Hepatocyte (in vitro differentiated cells): ENCODE measurements at regions not wholly inside any gene's neighbourhood (a gene's known extent, or its start where the extent isn't known, plus 50 kb on each side); places are given as distances from the start of the nearest gene placed in this dataset.
"Not testable (repeated sequence)": the region's sequence is repeated elsewhere in the genome, so short reads cannot be mapped to it uniquely, and the experiment has no call there.

Experiments
- DNase-seq: peaks from one replicate; pipeline ENCODE4 v3.0.0-alpha.2; 2016; ENCODE audit warnings: low spot score
- H2AFZ ChIP-seq: fragments of 200-600 bp; sonication (generic); 2 replicates; pipeline ENCODE4 v1.6.0; 2016; ENCODE audit warnings: antibody characterized with exemption, mild to moderate bottlenecking
- H3K27ac ChIP-seq: fragments of 200-600 bp; sonication (generic); 2 replicates; pipeline ENCODE4 v1.5.1; 2016; ENCODE audit warnings: mild to moderate bottlenecking
- H3K27me3 ChIP-seq: fragments of 200-600 bp; sonication (generic); 2 replicates; pipeline ENCODE4 v1.6.1; 2016
- H3K36me3 ChIP-seq: fragments of 200-600 bp; sonication (generic); replicated peaks from 2 replicates; pipeline ENCODE4 v1.5.1; 2016; ENCODE audit warnings: low read depth; ENCODE audit not compliant: insufficient read depth
- H3K4me1 ChIP-seq: fragments of 200-600 bp; sonication (generic); 2 replicates; pipeline ENCODE4 v1.5.1; 2016; ENCODE audit warnings: mild to moderate bottlenecking, moderate library complexity; ENCODE audit not compliant: insufficient read depth
- H3K4me2 ChIP-seq: fragments of 200-600 bp; sonication (generic); 2 replicates; pipeline ENCODE4 v1.6.0; 2016
- H3K4me3 ChIP-seq: fragments of 200-600 bp; sonication (generic); 2 replicates; pipeline ENCODE4 v1.5.1; 2016; ENCODE audit warnings: mild to moderate bottlenecking
- H3K79me2 ChIP-seq: fragments of 200-600 bp; sonication (generic); 2 replicates; pipeline ENCODE4 v1.6.0; 2017; ENCODE audit warnings: mild to moderate bottlenecking
- H3K9me2 ChIP-seq: fragments of 200-600 bp; sonication (generic); replicated peaks from 2 replicates; pipeline ENCODE4 v1.6.0; 2017; ENCODE audit warnings: mild to moderate bottlenecking; ENCODE audit not compliant: insufficient read depth
- H3K9me3 ChIP-seq: fragments of 200-600 bp; sonication (generic); 2 replicates; pipeline ENCODE4 v1.5.1; 2016; ENCODE audit warnings: low read depth, mild to moderate bottlenecking
- H4K20me1 ChIP-seq: fragments of 200-600 bp; sonication (generic); 2 replicates; pipeline ENCODE4 v1.6.0; 2016; ENCODE audit warnings: mild to moderate bottlenecking; ENCODE audit not compliant: insufficient read depth, poor library complexity, severe bottlenecking
- EZH2 ChIP-seq: fragments of 200-600 bp; sonication (generic); IDR thresholded peaks from 2 replicates; pipeline ENCODE4 v1.6.1; 2016; ENCODE audit warnings: antibody characterized with exemption, mild to moderate bottlenecking, borderline replicate concordance
- EZH2phosphoT487 ChIP-seq: fragments of 200-600 bp; sonication (generic); IDR thresholded peaks from one replicate; pipeline ENCODE4 v1.6.1; 2018; ENCODE audit warnings: antibody characterized with exemption, mild to moderate bottlenecking, low read depth, moderate library complexity; ENCODE audit not compliant: unreplicated experiment, severe bottlenecking
- WGBS: methylation state at CpG from one replicate; pipeline ENCODE4 v1.1.6; 2016; ENCODE audit warnings: low lambda C conversion rate; ENCODE audit errors: missing lambda C conversion rate; 5-methylcytosine and 5-hydroxymethylcytosine counted together
- TF ChIP-seq, protein P1 (sequence below): fragments of 200-600 bp; sonication (generic); IDR thresholded peaks from 2 replicates; pipeline ENCODE4 v1.5.1; 2016; ENCODE audit warnings: antibody characterized with exemption, mild to moderate bottlenecking; ENCODE audit not compliant: poor library complexity

DNA sequence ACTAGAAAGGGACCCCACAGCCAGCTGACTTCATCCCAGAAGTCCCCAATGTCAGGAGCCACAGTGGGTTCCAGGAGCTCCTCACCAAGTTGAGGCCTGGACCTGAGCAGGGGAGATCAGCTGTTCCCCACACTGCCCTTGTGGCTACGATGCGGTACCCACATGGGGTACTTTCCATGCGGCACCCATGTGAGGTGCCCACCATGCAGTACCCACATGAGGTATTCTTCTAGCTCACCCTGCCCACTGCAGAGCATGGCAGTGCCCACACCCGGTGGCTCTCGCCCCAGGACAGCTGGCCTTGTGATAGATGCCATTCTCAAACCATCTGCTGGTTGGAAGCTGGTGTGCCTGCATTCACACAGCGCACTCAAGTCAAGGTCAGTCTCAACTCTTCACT lies 136.3 kb upstream of the PDE1C start:
- WGBS = 95% methylated on average over 6 of the region's 6 CpGs
- H3K27me3 ChIP-seq = peaks cover 21% of the 10 kb centered on the region
- TF ChIP-seq EZH2phosphoT487 (no peak), EZH2 (no peak)
- H3K4me3 ChIP-seq = no peak overlapping the region
- no peaks in the 10 kb centered on the region for H3K4me1 ChIP-seq
- no peaks in the 10 kb centered on the region for H4K20me1 ChIP-seq
- no peaks in the 10 kb centered on the region for H3K9me2 ChIP-seq
- no peak overlapping the region for H2AFZ ChIP-seq
- no peaks in the 10 kb centered on the region for H3K36me3 ChIP-seq
- no peak overlapping the region for H3K4me2 ChIP-seq
- DNase-seq = no peak
- H3K9me3 ChIP-seq = no peaks in the 10 kb centered on the region
- H3K79me2 ChIP-seq = no peaks in the 10 kb centered on the region
- no peak overlapping the region for H3K27ac ChIP-seq

DNA sequence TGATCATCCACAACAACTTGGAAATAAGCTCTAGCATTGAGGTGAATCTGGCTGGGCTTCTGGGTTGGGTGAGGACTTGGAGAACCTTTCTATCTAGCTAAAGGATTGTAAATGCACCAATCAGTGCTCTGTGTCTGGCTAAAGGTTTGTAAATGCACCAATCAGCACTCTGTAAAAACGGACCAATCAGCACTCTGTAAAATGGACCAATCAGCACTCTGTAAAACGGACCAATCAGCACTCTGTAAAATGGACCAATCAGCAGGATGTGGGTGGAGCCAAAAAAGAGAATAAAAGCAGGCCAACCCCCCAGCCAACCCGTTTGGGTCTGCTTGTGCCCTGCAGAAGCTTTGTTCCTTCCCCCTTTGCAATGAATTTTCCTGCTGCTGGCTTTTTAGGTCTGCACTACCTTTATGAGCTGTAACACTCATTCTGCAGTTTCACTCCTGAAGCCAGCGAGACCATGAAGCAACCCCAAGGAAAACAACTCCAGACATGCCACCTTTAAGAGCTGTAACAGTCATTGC lies 135.2 kb upstream of the PDE1C start:
- H4K20me1 ChIP-seq, H3K4me1 ChIP-seq, H3K9me2 ChIP-seq, DNase-seq, H3K4me2 ChIP-seq, H3K27ac ChIP-seq, H3K36me3 ChIP-seq, H3K9me3 ChIP-seq, H3K4me3 ChIP-seq, H3K79me2 ChIP-seq, H2AFZ ChIP-seq: not testable (repeated sequence)
- peaks cover 27% of the 10 kb centered on the region for H3K27me3 ChIP-seq
- WGBS = 78% methylated on average over 4 of the region's 4 CpGs

DNA sequence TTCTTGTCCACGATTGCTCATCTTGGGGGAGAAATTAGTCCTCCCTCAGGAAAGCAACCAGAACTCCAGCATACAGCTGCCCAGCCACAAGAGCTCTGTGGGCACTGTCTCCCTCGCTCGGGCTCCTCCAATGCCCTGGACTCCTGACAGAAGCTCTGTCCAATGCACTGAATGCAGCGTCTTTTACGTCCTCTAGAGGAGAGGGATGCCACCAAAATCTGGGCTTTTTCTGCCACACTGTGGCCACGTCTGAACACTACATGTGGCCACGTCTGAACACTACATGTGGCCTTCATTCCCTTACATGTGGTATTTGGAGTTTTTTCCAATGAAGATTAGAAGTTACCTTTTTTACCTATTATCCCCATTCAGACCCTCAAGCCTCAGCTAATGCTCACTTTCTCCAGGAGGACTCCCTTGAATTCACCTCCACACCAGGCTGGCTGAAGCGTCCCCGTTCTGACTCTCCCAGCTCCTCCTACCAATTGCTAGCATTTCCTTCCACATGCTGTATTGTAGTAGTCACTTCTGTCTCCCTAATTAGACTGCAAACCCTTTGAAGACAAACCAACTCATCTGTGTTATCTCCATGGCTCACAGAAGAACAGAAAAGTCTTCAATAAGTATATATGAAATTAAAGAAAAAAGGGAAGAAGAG lies 134.3 kb upstream of the PDE1C start:
- no peaks in the 10 kb centered on the region for H3K4me1 ChIP-seq
- 27% methylated on average over 9 of the region's 9 CpGs for WGBS
- H3K27ac ChIP-seq = no peak overlapping the region
- no peak for TF ChIP-seq EZH2phosphoT487
- TF ChIP-seq, protein P1, sequence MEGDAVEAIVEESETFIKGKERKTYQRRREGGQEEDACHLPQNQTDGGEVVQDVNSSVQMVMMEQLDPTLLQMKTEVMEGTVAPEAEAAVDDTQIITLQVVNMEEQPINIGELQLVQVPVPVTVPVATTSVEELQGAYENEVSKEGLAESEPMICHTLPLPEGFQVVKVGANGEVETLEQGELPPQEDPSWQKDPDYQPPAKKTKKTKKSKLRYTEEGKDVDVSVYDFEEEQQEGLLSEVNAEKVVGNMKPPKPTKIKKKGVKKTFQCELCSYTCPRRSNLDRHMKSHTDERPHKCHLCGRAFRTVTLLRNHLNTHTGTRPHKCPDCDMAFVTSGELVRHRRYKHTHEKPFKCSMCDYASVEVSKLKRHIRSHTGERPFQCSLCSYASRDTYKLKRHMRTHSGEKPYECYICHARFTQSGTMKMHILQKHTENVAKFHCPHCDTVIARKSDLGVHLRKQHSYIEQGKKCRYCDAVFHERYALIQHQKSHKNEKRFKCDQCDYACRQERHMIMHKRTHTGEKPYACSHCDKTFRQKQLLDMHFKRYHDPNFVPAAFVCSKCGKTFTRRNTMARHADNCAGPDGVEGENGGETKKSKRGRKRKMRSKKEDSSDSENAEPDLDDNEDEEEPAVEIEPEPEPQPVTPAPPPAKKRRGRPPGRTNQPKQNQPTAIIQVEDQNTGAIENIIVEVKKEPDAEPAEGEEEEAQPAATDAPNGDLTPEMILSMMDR = peak; percentile 77
- H3K9me3 ChIP-seq = no peaks in the 10 kb centered on the region
- H3K36me3 ChIP-seq = no peaks in the 10 kb centered on the region
- H4K20me1 ChIP-seq = no peaks in the 10 kb centered on the region
- H3K4me3 ChIP-seq = no peak overlapping the region
- H3K9me2 ChIP-seq = no peaks in the 10 kb centered on the region
- H3K4me2 ChIP-seq = no peak overlapping the region
- no peaks in the 10 kb centered on the region for H3K79me2 ChIP-seq
- peak; percentile 80 for DNase-seq
- peaks cover 22% of the 10 kb centered on the region for H3K27me3 ChIP-seq
- H2AFZ ChIP-seq = no peak overlapping the region

DNA sequence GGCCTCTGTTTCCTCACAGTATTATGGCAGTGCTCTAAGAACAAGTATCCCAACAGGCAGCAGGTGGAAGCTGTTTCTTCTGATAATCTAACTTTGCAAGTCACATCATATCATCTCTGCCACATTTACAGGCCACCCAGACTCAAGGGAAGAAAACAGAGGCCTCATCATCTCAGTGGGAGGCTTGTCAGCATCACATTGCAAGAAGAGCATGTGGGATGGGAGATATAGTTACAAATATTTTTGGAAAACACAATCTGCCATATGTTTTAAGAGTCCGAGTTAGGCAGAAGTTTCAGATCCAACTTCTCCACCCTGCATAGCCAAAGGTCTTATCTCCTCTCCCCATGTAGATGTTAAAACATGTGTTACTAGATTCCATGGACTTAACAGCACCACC lies 130.4 kb upstream of the PDE1C start:
- TF ChIP-seq EZH2 (no peak), EZH2phosphoT487 (no peak)
- TF ChIP-seq, protein P1 = no peak
- 89% methylated on average over 1 of the region's 1 CpG for WGBS

More for the DNA sequence above, 130.4 kb upstream of the PDE1C start:
- no peaks in the 10 kb centered on the region for H3K79me2 ChIP-seq
- no peak overlapping the region for H3K27ac ChIP-seq
- H3K27me3 ChIP-seq = peaks cover 7% of the 10 kb centered on the region
- no peak for DNase-seq
- H3K4me2 ChIP-seq = no peak overlapping the region
- H3K9me3 ChIP-seq = no peaks in the 10 kb centered on the region
- H3K36me3 ChIP-seq = no peaks in the 10 kb centered on the region
- no peaks in the 10 kb centered on the region for H4K20me1 ChIP-seq
- no peak overlapping the region for H3K4me3 ChIP-seq
- H3K9me2 ChIP-seq = no peaks in the 10 kb centered on the region
- no peak overlapping the region for H2AFZ ChIP-seq
- no peaks in the 10 kb centered on the region for H3K4me1 ChIP-seq
